DMS79 (cell line): ENCODE measurements at regions not wholly inside any gene's neighbourhood (a gene's known extent, or its start where the extent isn't known, plus 50 kb on each side); places are given as distances from the start of the nearest gene placed in this dataset.
"Not testable (repeated sequence)": the region's sequence is repeated elsewhere in the genome, so short reads cannot be mapped to it uniquely, and the experiment has no call there.

ENCODE experiments used
- DNase-seq: peaks from one replicate; lab custom pipeline; 2025; lab: John Stamatoyannopoulos, UW

- no peak for DNase-seq
Measured at GRCh38 chr3:82618594-82618993, 857.1 kb upstream of the GBE1 start.

DNA sequence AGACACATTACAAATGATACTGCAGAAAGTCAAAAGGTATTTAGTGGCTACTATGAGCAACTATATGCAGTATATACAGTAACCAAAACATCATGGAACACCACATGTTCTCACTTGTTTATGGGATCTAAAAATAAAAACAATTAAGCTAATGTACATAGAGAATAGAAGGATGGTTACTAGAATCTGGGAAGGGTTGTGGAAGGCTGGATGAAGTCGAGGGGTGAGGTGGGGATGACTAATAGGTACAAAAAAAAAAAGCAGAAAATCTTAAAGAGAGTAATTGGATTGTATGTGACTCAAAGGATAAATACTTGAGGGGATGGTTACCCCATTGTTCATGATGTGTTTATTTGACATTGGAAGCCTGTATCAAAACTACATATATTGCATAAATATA, 848.8 kb upstream of the GBE1 start:
- no peak for DNase-seq

- no peak for DNase-seq
Measured at GRCh38 chr3:82607391-82607790, 845.9 kb upstream of the GBE1 start.

DNA sequence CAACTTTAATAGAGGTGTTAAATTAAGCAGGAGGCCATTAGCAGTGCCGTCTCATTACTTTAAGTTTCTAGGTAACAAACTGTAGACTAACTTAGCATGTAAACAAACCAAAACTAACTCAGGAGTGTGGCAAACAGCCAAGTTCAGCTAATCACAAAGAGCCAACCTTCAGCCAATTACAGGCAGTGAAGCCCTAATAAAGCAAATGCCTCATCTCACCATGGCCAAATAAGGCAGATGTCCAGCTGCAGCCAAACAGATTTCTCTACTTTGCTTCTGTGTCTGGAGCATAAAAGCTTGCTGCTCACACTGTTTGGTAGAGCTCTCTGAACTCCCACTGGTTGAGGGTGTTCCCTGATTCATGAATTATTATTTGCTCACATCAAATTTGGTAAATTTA, 835.4 kb upstream of the GBE1 start:
- DNase-seq = no peak

- DNase-seq = no peak
Measured at GRCh38 chr3:82595530-82595929, 834.1 kb upstream of the GBE1 start.

DNA sequence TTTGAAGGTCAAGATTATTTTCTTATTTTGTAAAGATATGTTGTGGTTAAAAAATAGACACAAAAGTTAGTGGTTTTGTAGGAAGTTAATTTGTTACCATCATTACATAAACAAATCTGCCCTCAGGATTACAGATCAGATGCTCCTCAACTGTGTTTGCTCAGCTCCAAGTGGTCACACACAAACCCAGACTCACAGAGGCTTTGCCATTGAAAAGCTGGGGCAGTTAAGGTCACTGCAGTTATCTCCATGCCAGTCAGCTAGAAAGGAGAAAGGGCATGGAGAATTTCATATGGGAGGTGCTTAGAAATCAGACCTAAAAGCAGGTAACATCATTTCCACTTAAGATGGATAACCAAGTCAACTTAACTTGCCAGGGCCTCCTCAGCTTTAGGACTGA, 825.7 kb upstream of the GBE1 start:
- no peak for DNase-seq

DNA sequence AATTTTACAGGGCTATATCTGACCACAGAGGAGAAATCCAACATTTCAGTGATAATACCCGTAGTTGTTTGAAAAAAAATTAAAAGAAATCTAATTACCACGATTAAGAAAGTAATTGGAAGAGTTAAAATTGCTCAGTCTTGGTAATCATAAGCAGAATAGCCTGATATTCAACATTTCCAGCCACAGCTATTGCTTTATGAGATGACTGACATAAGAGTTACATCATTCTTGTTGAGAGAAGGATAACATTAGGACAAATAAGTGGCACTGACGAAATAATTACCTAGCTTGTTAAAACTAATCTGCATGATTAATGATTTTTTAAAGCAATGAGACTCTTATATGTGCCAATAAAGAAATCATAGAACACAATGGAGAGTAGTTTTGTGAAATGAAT, 825.0 kb upstream of the GBE1 start:
- no peak for DNase-seq

DNA sequence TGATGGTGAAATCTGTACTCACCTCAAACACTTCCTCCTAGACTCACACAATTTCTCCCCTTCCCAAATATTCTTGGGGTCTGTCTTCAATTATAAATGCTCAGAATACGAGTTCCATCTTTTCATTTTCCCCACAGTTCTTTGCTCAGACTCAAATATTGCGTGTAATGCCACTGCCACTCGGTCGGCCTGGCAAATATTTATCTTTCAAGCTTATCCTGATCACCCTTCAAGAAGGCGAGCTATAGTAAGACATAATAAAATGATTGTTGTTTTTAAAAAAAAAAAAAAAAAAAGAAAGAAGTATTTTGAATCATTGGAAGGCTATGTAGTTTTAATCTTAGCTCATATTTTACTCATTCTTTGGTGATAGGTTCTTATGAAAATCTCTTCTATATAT, 824.6 kb upstream of the GBE1 start:
- not testable (repeated sequence) for DNase-seq

- not testable (repeated sequence) for DNase-seq
Measured at GRCh38 chr3:82585591-82585990, 824.1 kb upstream of the GBE1 start.

DNA sequence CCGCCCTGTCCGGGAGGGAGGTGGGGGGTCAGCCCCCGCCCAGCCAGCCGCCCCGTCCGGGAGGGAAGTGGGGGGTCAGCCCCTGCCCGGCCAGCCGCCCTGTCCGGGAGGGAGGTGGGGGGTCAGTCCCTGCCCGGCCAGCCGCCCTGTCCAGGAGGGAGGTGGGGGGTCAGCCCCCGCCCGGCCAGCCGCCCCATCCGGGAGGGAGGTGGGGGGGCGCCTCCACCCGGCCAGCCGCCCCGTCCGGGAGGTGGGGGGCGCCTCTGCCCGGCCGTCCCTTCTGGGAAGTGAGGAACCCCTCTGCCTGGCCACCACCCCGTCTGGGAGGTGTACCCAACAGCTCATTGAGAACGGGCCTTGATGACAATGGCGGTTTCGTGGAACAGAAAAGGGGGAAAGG, 823.4 kb upstream of the GBE1 start:
- DNase-seq = not testable (repeated sequence)

DNA sequence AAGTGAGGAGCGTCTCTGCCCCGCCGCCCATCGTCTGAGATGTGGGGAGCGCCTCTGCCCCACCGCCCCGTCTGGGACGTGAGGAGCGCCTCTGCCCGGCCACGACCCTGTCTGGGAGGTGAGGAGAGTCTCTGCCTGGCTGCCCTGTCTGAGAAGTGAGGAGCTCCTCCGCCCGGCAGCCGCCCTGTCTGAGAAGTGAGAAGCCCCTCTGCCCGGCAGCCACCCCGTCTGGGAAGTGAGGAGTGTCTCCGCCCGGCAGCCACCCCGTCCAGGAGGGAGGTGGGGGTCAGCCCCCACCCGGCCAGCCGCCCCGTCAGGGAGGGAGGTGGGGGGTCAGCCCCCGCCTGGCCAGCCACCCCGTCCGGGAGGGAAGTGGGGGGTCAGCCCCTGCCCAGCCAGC, 823.0 kb upstream of the GBE1 start:
- DNase-seq = not testable (repeated sequence)

GRCh38 chr3:82581350-82581749, 819.9 kb upstream of the GBE1 start:
- DNase-seq = no peak

DNA sequence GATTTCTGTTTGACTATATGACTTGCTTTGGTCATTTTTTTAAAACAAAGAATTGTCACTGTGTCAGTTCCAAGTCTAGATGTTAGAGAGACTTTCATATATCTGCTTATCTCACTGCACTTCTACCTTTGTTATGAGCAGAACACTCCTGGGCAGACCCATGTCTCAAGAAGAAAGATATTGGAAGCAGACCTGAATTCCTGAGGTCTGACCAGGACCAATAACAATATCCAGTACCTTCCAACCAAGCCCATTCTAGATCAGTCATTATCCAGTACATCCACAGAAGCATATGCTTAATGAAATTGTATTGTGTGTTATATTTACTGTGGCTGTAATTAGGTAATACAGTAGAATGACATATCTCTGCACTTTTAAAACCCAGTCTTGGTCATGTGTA, 811.3 kb upstream of the GBE1 start:
- no peak for DNase-seq

GRCh38 chr3:82568776-82569338, 807.4 kb upstream of the GBE1 start:
- DNase-seq = no peak

GRCh38 chr3:82567029-82567600, 805.7 kb upstream of the GBE1 start:
- DNase-seq = no peak

GRCh38 chr3:82562896-82563295, 801.5 kb upstream of the GBE1 start:
- DNase-seq = no peak

- DNase-seq = no peak
Measured at GRCh38 chr3:82561784-82562183, 800.3 kb upstream of the GBE1 start.

- no peak for DNase-seq
Measured at GRCh38 chr3:82558081-82558480, 796.6 kb upstream of the GBE1 start.

DNA sequence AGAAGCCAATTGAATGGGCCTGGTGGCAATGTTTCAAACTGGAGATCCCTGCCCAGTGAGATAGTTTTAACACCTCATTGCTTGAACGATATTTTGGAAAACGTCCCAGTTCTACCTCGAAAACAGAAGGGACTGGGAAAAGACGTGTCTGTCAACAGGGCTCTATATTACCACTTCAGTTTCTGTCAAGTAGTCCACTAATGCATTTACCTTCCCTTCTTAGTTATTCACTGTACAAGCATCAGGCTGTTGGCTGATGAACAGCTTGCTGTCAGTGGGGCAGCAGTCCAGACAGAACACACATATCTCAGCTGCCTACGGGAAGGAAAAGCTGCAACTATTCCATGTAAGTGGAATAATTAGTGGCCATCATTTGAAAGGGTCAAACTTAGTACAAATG, 794.7 kb upstream of the GBE1 start:
- no peak for DNase-seq

DNA sequence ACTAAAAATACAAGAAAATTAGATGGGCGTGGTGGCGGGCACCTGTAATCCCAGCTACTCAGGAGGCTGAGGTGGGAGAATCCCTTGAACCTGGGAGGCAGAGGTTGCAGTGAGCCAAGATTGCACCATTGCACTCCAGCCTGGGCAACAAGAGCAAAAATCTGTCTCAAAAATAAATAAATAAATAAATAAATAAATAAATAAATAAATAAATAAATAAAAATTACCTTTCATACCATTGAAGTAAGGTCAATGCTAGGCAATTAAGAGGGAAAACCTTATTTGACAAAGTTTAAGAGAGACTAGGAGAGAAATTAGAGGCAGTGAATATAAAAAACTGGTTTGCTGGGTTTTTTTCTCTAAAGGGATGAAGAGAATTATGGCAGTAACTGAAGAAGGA, 781.1 kb upstream of the GBE1 start:
- not testable (repeated sequence) for DNase-seq

DNA sequence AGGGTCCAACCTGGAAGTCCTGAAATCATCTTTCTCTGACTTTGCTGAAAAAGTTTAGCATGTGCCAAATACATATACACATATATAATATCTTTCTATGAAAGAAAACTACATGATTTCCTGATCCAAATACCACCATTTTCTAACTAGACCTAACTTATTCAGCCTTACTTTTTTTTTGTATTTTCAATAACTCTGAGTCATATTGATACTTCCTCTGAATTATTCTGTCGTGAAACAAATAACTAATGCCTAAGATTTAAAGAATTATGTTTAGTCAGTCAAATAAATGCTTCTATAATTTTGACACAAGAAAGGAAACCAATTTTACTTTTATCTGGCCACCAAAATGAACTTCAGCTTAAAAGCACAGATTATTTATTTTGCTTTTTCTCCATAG, 760.2 kb upstream of the GBE1 start:
- DNase-seq = no peak

DNA sequence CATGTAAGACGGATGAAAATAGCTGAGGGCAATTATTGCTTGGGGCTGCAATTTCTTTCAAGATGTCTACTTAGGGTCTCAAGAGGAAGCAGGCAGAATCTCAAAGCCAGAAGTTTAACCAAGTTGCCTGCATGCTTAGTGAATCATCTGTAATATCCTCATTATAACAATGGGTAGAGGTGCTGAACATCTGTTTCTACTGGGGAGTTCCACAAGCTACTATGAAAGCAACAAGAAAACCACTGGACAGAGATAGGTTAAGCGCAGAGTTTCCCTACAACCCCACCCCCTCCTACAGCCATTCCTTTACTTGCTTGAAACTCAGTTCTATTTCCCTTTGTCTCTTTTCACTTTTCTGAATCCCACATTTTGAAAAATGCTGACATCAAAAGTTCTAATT, 759.4 kb upstream of the GBE1 start:
- no peak for DNase-seq

DNA sequence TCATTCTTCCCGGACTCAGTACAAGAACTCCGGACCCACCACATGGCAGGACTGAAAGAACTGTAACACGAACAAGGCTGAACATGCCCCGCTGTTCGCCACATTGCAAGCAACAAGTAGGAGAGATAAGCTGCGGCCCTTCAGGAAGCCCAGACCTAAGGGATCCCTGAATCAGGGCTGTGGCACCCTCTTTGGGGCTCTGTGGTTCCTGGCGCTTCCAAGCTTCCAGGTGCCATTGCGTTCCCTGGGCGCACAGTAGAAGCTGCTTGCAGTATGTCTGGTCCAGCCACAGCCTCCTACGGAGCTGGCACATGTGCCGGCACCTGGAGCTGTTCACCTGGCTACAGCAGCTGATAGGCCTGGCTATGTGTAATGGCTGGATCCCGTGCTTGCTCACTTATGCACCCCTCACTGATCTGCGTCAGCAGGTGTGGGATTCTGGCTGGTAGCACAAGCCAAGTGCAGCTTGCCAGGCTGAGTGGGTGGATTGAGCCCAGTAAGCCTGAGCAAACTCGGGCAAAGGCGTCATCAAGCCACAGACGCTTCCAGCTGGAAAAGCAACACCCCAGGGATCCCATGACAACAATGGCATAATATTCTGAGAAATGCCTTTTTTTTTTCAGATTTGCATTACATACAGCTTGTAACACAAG, 748.6 kb upstream of the GBE1 start:
- no peak for DNase-seq
